ENCODE measurements at regions not wholly inside any gene's neighbourhood (a gene's known extent, or its start where the extent isn't known, plus 50 kb on each side); places are given as distances from the start of the nearest gene placed in this dataset.
"Not testable (repeated sequence)": the region's sequence is repeated elsewhere in the genome, so short reads cannot be mapped to it uniquely, and the experiment has no call there.

GRCh38 chr9:22658484-22658883, 211.9 kb downstream of the DMRTA1 start:
- not testable (repeated sequence) for TF ChIP-seq CTCF (IDR thresholded peaks at IDR 0.05; ENCODE audit: low read depth, low read length, poor library complexity, severe bottlenecking); EZH2phosphoT487 (IDR thresholded peaks at IDR 0.05; ENCODE audit: borderline replicate concordance, low read length)

All from DOHH2 (cell line).